CD14-positive monocyte (primary cell): ENCODE measurements at regions not wholly inside any gene's neighbourhood (a gene's known extent, or its start where the extent isn't known, plus 50 kb on each side); places are given as distances from the start of the nearest gene placed in this dataset.

Experiments used
- DNase-seq, 3 donors: peaks; one replicate each; pipeline ENCODE4 v3.0.0-alpha.2; 2011 to 2022
- H2AFZ ChIP-seq: 2 replicates; pipeline ENCODE4 v1.6.0; 2012; ENCODE audit warnings: mild to moderate bottlenecking, low read depth, low read length, inconsistent platforms; ENCODE audit not compliant: insufficient read depth, poor library complexity, severe bottlenecking
- H3K27ac ChIP-seq, 2 donors: 1 replicate in 1 of 2; 2 replicates in 1 of 2; pipeline ENCODE4 v1.5.1; 2012 to 2013; ENCODE audit warnings: low read length in 2 of 2, control low read depth in 1 of 2, inconsistent platforms in 1 of 2, low read depth in 1 of 2, mild to moderate bottlenecking in 1 of 2
- H3K27me3 ChIP-seq, 2 donors: one replicate each; pipeline versions ENCODE4 v1.6.0 to v1.6.1; 2011 to 2013; ENCODE audit warnings: low read length in 2 of 2; ENCODE audit not compliant: control insufficient read depth in 2 of 2, insufficient read depth in 2 of 2
- H3K36me3 ChIP-seq, 2 donors: replicated peaks in 1 of 2; 1 replicate in 1 of 2; 2 replicates in 1 of 2; pipeline versions ENCODE4 v1.5.1 to v1.6.1; 2012 to 2013; ENCODE audit warnings: low read length in 2 of 2, control low read depth in 1 of 2, inconsistent platforms in 1 of 2, mild to moderate bottlenecking in 1 of 2; ENCODE audit not compliant: insufficient read depth in 2 of 2, control insufficient read depth in 1 of 2
- H3K4me1 ChIP-seq, 2 donors: 1 replicate in 1 of 2; 2 replicates in 1 of 2; pipeline versions ENCODE4 v1.5.1 to v1.6.1; 2012 to 2013; ENCODE audit warnings: low read length in 2 of 2, control low read depth in 1 of 2, inconsistent platforms in 1 of 2, mild to moderate bottlenecking in 1 of 2, moderate library complexity in 1 of 2; ENCODE audit not compliant: insufficient read depth in 2 of 2, control insufficient read depth in 1 of 2
- H3K4me2 ChIP-seq: replicated peaks from 2 replicates; pipeline ENCODE3; 2012; ENCODE audit warnings: low read length, moderate library complexity, mild to moderate bottlenecking; ENCODE audit not compliant: poor library complexity, severe bottlenecking; ENCODE audit errors: extremely low read depth
- H3K4me3 ChIP-seq, 3 experiments: fragments of 200-600 bp in 1 of 3; sonication (generic) in 1 of 3; replicated peaks in 1 of 3; 1 replicate in 2 of 3; 2 replicates in 1 of 3; pipeline ENCODE4 v1.5.1; 2011 to 2013; ENCODE audit warnings: low read length in 3 of 3, mild to moderate bottlenecking in 3 of 3, control low read depth in 2 of 3, low read depth in 2 of 3, inconsistent platforms in 1 of 3, moderate library complexity in 1 of 3
- H3K79me2 ChIP-seq: 2 replicates; pipeline ENCODE4 v1.6.0; 2012; ENCODE audit warnings: mild to moderate bottlenecking, control low read depth, inconsistent platforms, low read length, moderate library complexity; ENCODE audit not compliant: insufficient read depth
- H3K9ac ChIP-seq: 2 replicates; pipeline ENCODE4 v1.6.0; 2017; ENCODE audit warnings: low read length, mild to moderate bottlenecking; ENCODE audit not compliant: insufficient read depth, poor library complexity, severe bottlenecking
- H3K9me3 ChIP-seq, 2 donors: replicated peaks in 1 of 2; 1 replicate in 1 of 2; 2 replicates in 1 of 2; pipeline versions ENCODE4 v1.5.1 to v1.6.1; 2012 to 2013; ENCODE audit warnings: low read length in 2 of 2, control low read depth in 1 of 2; ENCODE audit not compliant: control insufficient read depth in 1 of 2, insufficient read depth in 1 of 2
- H4K20me1 ChIP-seq: 2 replicates; pipeline ENCODE4 v1.6.0; 2012; ENCODE audit warnings: mild to moderate bottlenecking, low read length, control low read depth, moderate library complexity; ENCODE audit not compliant: insufficient read depth
- H3K27ac Mint-ChIP-seq, 7 donors: one replicate each; pipeline ENCODE4 v1.8.0; 2020; ENCODE audit warnings: mild to moderate bottlenecking in 7 of 7, mixed read lengths in 7 of 7, moderate library complexity in 6 of 7, inconsistent platforms in 2 of 7
- H3K27me3 Mint-ChIP-seq, 3 donors: one replicate each; pipeline ENCODE4 v1.8.0; 2021 to 2022; ENCODE audit warnings: low read depth in 3 of 3, mild to moderate bottlenecking in 3 of 3, mixed read lengths in 3 of 3, moderate library complexity in 3 of 3, inconsistent platforms in 1 of 3
- H3K36me3 Mint-ChIP-seq, 2 donors: one replicate each; pipeline ENCODE4 v1.8.0; 2020; ENCODE audit warnings: mixed read lengths in 2 of 2, inconsistent platforms in 1 of 2, mild to moderate bottlenecking in 1 of 2
- H3K4me1 Mint-ChIP-seq: one replicate; pipeline ENCODE4 v1.8.0; 2020; ENCODE audit warnings: mild to moderate bottlenecking, mixed read lengths
- H3K4me3 Mint-ChIP-seq, 2 donors: one replicate each; pipeline ENCODE4 v1.8.0; 2020; ENCODE audit warnings: mild to moderate bottlenecking in 2 of 2, mixed read lengths in 2 of 2, moderate library complexity in 1 of 2
- H3K9me3 Mint-ChIP-seq, 7 donors: one replicate each; pipeline ENCODE4 v1.8.0; 2020 to 2022; ENCODE audit warnings: mixed read lengths in 7 of 7, mild to moderate bottlenecking in 6 of 7, moderate library complexity in 6 of 7, inconsistent platforms in 2 of 7
- WGBS: methylation state at CpG from one replicate; pipeline ENCODE4 v1.1.5; 2013; ENCODE audit warnings: missing lambda C conversion rate; ENCODE audit not compliant: insufficient coverage; 5-methylcytosine and 5-hydroxymethylcytosine counted together
- intact Hi-C, 2 donors: fragments of 100-400 bp; cut with micrococcal nuclease; formaldehyde crosslinking; loops; one replicate each; pipeline versions ENCODE4 v1.15.0 to v1.15.1; 2023
- TF ChIP-seq, protein P1 (sequence below): fragments of 200-600 bp; IDR thresholded peaks from one replicate; pipeline ENCODE4 v1.8.0; 2022; ENCODE audit warnings: antibody characterized with exemption, mild to moderate bottlenecking

GRCh38 chr3:152574461-152575079 is 260.4 kb upstream of the P2RY1 start:
- Histone ChIP-seq H3K27me3 (no peaks in the 10 kb centered on the region), H3K79me2 (no peaks in the 10 kb centered on the region), H2AFZ (no peak overlapping the region), H3K9me3 (no peaks in the 10 kb centered on the region), H3K36me3 (no peaks in the 10 kb centered on the region), H3K4me3 (no peak overlapping the region), H3K4me2 (no peak overlapping the region), H3K4me1 (no peaks in the 10 kb centered on the region), H3K9ac (no peak overlapping the region), H3K27ac (no peak overlapping the region), H4K20me1 (no peaks in the 10 kb centered on the region)
- Mint-ChIP-seq H3K4me3 (no peak overlapping the region), H3K27me3 (no peaks in the 10 kb centered on the region), H3K9me3 (no peaks in the 10 kb centered on the region), H3K27ac (no peak overlapping the region), H3K4me1 (no peaks in the 10 kb centered on the region), H3K36me3 (no peaks in the 10 kb centered on the region)
- intact Hi-C loops, result no loop called here
- WGBS, result no CpG with 5 or more reads among the region's 4 CpGs
- TF ChIP-seq, protein P1, sequence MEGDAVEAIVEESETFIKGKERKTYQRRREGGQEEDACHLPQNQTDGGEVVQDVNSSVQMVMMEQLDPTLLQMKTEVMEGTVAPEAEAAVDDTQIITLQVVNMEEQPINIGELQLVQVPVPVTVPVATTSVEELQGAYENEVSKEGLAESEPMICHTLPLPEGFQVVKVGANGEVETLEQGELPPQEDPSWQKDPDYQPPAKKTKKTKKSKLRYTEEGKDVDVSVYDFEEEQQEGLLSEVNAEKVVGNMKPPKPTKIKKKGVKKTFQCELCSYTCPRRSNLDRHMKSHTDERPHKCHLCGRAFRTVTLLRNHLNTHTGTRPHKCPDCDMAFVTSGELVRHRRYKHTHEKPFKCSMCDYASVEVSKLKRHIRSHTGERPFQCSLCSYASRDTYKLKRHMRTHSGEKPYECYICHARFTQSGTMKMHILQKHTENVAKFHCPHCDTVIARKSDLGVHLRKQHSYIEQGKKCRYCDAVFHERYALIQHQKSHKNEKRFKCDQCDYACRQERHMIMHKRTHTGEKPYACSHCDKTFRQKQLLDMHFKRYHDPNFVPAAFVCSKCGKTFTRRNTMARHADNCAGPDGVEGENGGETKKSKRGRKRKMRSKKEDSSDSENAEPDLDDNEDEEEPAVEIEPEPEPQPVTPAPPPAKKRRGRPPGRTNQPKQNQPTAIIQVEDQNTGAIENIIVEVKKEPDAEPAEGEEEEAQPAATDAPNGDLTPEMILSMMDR, result peak; percentile 60
- DNase-seq, result peak in 1 of 3 donors; percentile 9

GRCh38 chr3:152578769-152579168 is 256.2 kb upstream of the P2RY1 start:
- Mint-ChIP-seq H3K27ac (no peak overlapping the region), H3K4me3 (no peak overlapping the region), H3K36me3 (no peaks in the 10 kb centered on the region), H3K4me1 (peaks cover 2% of the 10 kb centered on the region), H3K27me3 (no peaks in the 10 kb centered on the region), H3K9me3 (no peaks in the 10 kb centered on the region)
- Histone ChIP-seq H2AFZ (no peak overlapping the region), H3K9me3 (no peaks in the 10 kb centered on the region), H3K79me2 (no peaks in the 10 kb centered on the region), H3K9ac (no peak overlapping the region), H3K36me3 (no peaks in the 10 kb centered on the region), H3K4me2 (no peak overlapping the region), H3K4me1 (no peaks in the 10 kb centered on the region), H3K27me3 (no peaks in the 10 kb centered on the region), H4K20me1 (no peaks in the 10 kb centered on the region), H3K27ac (no peak overlapping the region), H3K4me3 (no peak overlapping the region)
- TF ChIP-seq, protein P1, result no peak
- no peak for DNase-seq
- intact Hi-C loops, result no loop called here
